Neural cell (in vitro differentiated cells): ENCODE measurements at regions not wholly inside any gene's neighbourhood (a gene's known extent, or its start where the extent isn't known, plus 50 kb on each side); places are given as distances from the start of the nearest gene placed in this dataset.

ENCODE experiments used
- H2AFZ ChIP-seq: fragments of 200-600, 300-800 bp; sonication (generic), shearing (Covaris generic); 2 replicates; pipeline ENCODE4 v1.6.0; 2014; ENCODE audit warnings: low read depth, mild to moderate bottlenecking, antibody characterized with exemption, low read length, moderate library complexity
- H3F3A ChIP-seq: fragments of 200-600 bp; shearing (Covaris generic); 2 replicates; pipeline ENCODE4 v1.6.1; 2016; ENCODE audit warnings: mild to moderate bottlenecking, moderate library complexity, mixed read lengths, antibody characterized with exemption, low read length; ENCODE audit not compliant: insufficient read depth, poor library complexity, severe bottlenecking
- H3K27ac ChIP-seq: fragments of 200-600, 300-800 bp; sonication (generic), shearing (Covaris generic); 2 replicates; pipeline ENCODE4 v1.5.1; 2014; ENCODE audit warnings: mild to moderate bottlenecking, low read length, moderate library complexity
- H3K27me3 ChIP-seq: fragments of 300-800, 200-600 bp; sonication (generic), shearing (Covaris generic); 2 replicates; pipeline ENCODE4 v1.6.0; 2014; ENCODE audit warnings: mild to moderate bottlenecking, low read depth, low read length, moderate library complexity; ENCODE audit not compliant: insufficient read depth
- H3K36me3 ChIP-seq: fragments of 300-800, 200-600 bp; sonication (generic), shearing (Covaris generic); 2 replicates; pipeline ENCODE4 v1.5.1; 2014; ENCODE audit warnings: mild to moderate bottlenecking, antibody characterized with exemption, low read length, moderate library complexity; ENCODE audit not compliant: insufficient read depth
- H3K4me2 ChIP-seq: fragments of 300-800, 200-600 bp; sonication (generic), shearing (Covaris generic); 2 replicates; pipeline ENCODE4 v1.6.0; 2014; ENCODE audit warnings: mild to moderate bottlenecking, low read length
- H3K4me3 ChIP-seq: fragments of 300-800, 200-600 bp; sonication (generic), shearing (Covaris generic); 2 replicates; pipeline ENCODE4 v1.5.1; 2014; ENCODE audit warnings: mild to moderate bottlenecking, low read length, moderate library complexity
- H3K79me2 ChIP-seq: fragments of 200-600 bp; shearing (Covaris generic); replicated peaks from 2 replicates; pipeline ENCODE4 v1.6.0; 2014; ENCODE audit warnings: mild to moderate bottlenecking, low read length, moderate library complexity; ENCODE audit not compliant: insufficient read depth
- H3K9ac ChIP-seq: fragments of 300-800, 200-600 bp; sonication (generic), shearing (Covaris generic); 2 replicates; pipeline ENCODE4 v1.6.1; 2016; ENCODE audit warnings: mild to moderate bottlenecking, low read length, mixed read lengths
- H3K9me2 ChIP-seq: fragments of 200-600 bp; shearing (Covaris generic); 2 replicates; pipeline ENCODE4 v1.6.1; 2016; ENCODE audit warnings: mild to moderate bottlenecking, low read length, mixed read lengths; ENCODE audit not compliant: insufficient read depth
- H3K9me3 ChIP-seq: fragments of 200-600, 300-800 bp; sonication (generic), shearing (Covaris generic); 2 replicates; pipeline ENCODE4 v1.6.1; 2016; ENCODE audit warnings: mild to moderate bottlenecking, mixed run types, low read length, moderate library complexity, mixed read lengths
- H4K20me1 ChIP-seq: fragments of 200-600 bp; shearing (Covaris generic); 2 replicates; pipeline ENCODE4 v1.6.1; 2016; ENCODE audit warnings: mild to moderate bottlenecking, mixed run types; ENCODE audit not compliant: insufficient read depth
- EP300 ChIP-seq: fragments of 450-650 bp; conservative IDR thresholded peaks from 2 replicates; pipeline ENCODE4 v1.6.1; 2014; ENCODE audit warnings: antibody characterized with exemption, mild to moderate bottlenecking, moderate library complexity; ENCODE audit not compliant: poor library complexity, severe bottlenecking
- EZH2 ChIP-seq: fragments of 200-600, 300-800 bp; shearing (Covaris generic), sonication (generic); IDR thresholded peaks from 2 replicates; pipeline ENCODE4 v1.6.1; 2014; ENCODE audit warnings: antibody characterized with exemption, low read length, borderline replicate concordance, mild to moderate bottlenecking; ENCODE audit not compliant: insufficient read depth, poor library complexity, severe bottlenecking
- MXI1 ChIP-seq: fragments of 450-650 bp; conservative IDR thresholded peaks from 2 replicates; pipeline ENCODE4 v1.6.1; 2014; ENCODE audit warnings: antibody characterized with exemption, mild to moderate bottlenecking; ENCODE audit not compliant: poor library complexity, severe bottlenecking
- POLR2AphosphoS5 ChIP-seq: IDR thresholded peaks from 2 replicates; pipeline ENCODE4 v1.6.1; 2012
- RAD21 ChIP-seq: fragments of 450-650 bp; conservative IDR thresholded peaks from 2 replicates; pipeline ENCODE4 v1.6.1; 2014; ENCODE audit warnings: antibody characterized with exemption, mild to moderate bottlenecking, moderate library complexity
- SMC3 ChIP-seq: fragments of 450-650 bp; conservative IDR thresholded peaks from 2 replicates; pipeline ENCODE4 v1.6.1; 2014; ENCODE audit warnings: antibody characterized with exemption, mild to moderate bottlenecking, moderate library complexity; ENCODE audit not compliant: poor library complexity
- TAF1 ChIP-seq: IDR thresholded peaks from 2 replicates; pipeline ENCODE4 v1.6.1; 2012; ENCODE audit warnings: low read depth
- TF ChIP-seq, protein P1 (sequence below): fragments of 450-650 bp; IDR thresholded peaks from 2 replicates; pipeline ENCODE4 v1.5.1; 2014; ENCODE audit warnings: antibody characterized with exemption, mild to moderate bottlenecking, moderate library complexity; ENCODE audit not compliant: poor library complexity, severe bottlenecking
- TF ChIP-seq, protein P2 (sequence below): IDR thresholded peaks from 2 replicates; pipeline ENCODE4 v1.6.1; 2012; ENCODE audit warnings: borderline replicate concordance

- Histone ChIP-seq H3K9ac (no peak overlapping the region), H4K20me1 (no peaks in the 10 kb centered on the region), H3F3A (peaks cover 6% of the 10 kb centered on the region), H3K36me3 (no peaks in the 10 kb centered on the region), H3K27ac (no peak overlapping the region), H3K79me2 (peaks cover 24% of the 10 kb centered on the region), H3K9me2 (no peaks in the 10 kb centered on the region), H3K9me3 (no peaks in the 10 kb centered on the region), H2AFZ (no peak overlapping the region), H3K4me2 (no peak overlapping the region), H3K27me3 (no peaks in the 10 kb centered on the region), H3K4me3 (no peak overlapping the region)
- no peak for TF ChIP-seq SMC3
- TF ChIP-seq, protein P1, sequence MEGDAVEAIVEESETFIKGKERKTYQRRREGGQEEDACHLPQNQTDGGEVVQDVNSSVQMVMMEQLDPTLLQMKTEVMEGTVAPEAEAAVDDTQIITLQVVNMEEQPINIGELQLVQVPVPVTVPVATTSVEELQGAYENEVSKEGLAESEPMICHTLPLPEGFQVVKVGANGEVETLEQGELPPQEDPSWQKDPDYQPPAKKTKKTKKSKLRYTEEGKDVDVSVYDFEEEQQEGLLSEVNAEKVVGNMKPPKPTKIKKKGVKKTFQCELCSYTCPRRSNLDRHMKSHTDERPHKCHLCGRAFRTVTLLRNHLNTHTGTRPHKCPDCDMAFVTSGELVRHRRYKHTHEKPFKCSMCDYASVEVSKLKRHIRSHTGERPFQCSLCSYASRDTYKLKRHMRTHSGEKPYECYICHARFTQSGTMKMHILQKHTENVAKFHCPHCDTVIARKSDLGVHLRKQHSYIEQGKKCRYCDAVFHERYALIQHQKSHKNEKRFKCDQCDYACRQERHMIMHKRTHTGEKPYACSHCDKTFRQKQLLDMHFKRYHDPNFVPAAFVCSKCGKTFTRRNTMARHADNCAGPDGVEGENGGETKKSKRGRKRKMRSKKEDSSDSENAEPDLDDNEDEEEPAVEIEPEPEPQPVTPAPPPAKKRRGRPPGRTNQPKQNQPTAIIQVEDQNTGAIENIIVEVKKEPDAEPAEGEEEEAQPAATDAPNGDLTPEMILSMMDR, result no peak
- TF ChIP-seq POLR2AphosphoS5, result no peak
- no peak for TF ChIP-seq RAD21
- TF ChIP-seq EZH2, result no peak
- no peak for TF ChIP-seq TAF1
- TF ChIP-seq, protein P2, sequence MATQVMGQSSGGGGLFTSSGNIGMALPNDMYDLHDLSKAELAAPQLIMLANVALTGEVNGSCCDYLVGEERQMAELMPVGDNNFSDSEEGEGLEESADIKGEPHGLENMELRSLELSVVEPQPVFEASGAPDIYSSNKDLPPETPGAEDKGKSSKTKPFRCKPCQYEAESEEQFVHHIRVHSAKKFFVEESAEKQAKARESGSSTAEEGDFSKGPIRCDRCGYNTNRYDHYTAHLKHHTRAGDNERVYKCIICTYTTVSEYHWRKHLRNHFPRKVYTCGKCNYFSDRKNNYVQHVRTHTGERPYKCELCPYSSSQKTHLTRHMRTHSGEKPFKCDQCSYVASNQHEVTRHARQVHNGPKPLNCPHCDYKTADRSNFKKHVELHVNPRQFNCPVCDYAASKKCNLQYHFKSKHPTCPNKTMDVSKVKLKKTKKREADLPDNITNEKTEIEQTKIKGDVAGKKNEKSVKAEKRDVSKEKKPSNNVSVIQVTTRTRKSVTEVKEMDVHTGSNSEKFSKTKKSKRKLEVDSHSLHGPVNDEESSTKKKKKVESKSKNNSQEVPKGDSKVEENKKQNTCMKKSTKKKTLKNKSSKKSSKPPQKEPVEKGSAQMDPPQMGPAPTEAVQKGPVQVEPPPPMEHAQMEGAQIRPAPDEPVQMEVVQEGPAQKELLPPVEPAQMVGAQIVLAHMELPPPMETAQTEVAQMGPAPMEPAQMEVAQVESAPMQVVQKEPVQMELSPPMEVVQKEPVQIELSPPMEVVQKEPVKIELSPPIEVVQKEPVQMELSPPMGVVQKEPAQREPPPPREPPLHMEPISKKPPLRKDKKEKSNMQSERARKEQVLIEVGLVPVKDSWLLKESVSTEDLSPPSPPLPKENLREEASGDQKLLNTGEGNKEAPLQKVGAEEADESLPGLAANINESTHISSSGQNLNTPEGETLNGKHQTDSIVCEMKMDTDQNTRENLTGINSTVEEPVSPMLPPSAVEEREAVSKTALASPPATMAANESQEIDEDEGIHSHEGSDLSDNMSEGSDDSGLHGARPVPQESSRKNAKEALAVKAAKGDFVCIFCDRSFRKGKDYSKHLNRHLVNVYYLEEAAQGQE, result no peak
- no peak for TF ChIP-seq MXI1
- no peak for TF ChIP-seq EP300
Measured at GRCh38 chr15:92812271-92812670, 87.9 kb upstream of the CHD2 start.

DNA sequence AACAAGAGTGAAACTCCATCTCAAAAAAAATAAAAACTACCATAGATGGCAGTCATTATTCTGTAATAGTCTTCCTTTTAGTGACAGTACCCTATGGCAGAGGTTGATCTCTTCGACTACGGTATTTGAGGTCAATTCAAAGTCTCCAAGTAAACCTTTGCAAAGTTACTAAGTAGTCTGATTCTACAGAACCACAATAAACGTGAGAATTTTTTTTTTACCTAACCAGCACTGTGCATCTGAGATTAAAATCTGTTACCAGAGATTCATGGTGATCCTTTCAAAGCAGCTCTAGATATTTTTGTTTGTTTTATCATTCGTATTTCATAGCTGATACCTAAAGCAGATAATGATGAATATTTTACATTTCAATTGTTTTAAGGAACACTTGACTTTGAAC is 86.6 kb upstream of the CHD2 start:
- Histone ChIP-seq H3K4me3 (no peak overlapping the region), H3K79me2 (peaks cover 24% of the 10 kb centered on the region), H3K9me3 (no peaks in the 10 kb centered on the region), H3K27me3 (no peaks in the 10 kb centered on the region), H3F3A (peaks cover 6% of the 10 kb centered on the region), H3K36me3 (no peaks in the 10 kb centered on the region), H3K27ac (no peak overlapping the region), H3K4me2 (no peak overlapping the region), H2AFZ (no peak overlapping the region), H3K9ac (no peak overlapping the region), H4K20me1 (no peaks in the 10 kb centered on the region), H3K9me2 (no peaks in the 10 kb centered on the region)
- TF ChIP-seq RAD21, result no peak
- no peak for TF ChIP-seq TAF1
- TF ChIP-seq SMC3, result no peak
- TF ChIP-seq, protein P1, result no peak
- no peak for TF ChIP-seq POLR2AphosphoS5
- no peak for TF ChIP-seq MXI1
- no peak for TF ChIP-seq EP300
- TF ChIP-seq, protein P2, result no peak
- TF ChIP-seq EZH2, result no peak
